Esophagus muscularis mucosa (tissue), 4 donors: ENCODE measurements at regions not wholly inside any gene's neighbourhood (a gene's known extent, or its start where the extent isn't known, plus 50 kb on each side); places are given as distances from the start of the nearest gene placed in this dataset.

Experiments used
- DNase-seq: peaks from one replicate; pipeline ENCODE4 v3.0.0-alpha.2; 2017; ENCODE audit errors: extremely low spot score
- H3K27ac ChIP-seq, 4 donors: fragments of 200-600 bp; sonication (generic); replicated peaks in 1 of 4; 1 replicate in 3 of 4; 2 replicates in 1 of 4; pipeline ENCODE4 v1.5.1; 2016 to 2019; ENCODE audit warnings: mild to moderate bottlenecking in 1 of 4
- H3K27me3 ChIP-seq, 4 donors: fragments of 200-600 bp; sonication (generic); one replicate each; pipeline versions ENCODE4 v1.5.1 to v1.6.0; 2016 to 2019
- H3K36me3 ChIP-seq, 4 donors: fragments of 200-600 bp; sonication (generic); one replicate each; pipeline ENCODE4 v1.5.1; 2016 to 2019
- H3K4me1 ChIP-seq, 4 donors: fragments of 200-600 bp; sonication (generic); one replicate each; pipeline ENCODE4 v1.5.1; 2016 to 2019
- H3K4me3 ChIP-seq, 4 donors: fragments of 200-600 bp; sonication (generic); 1 replicate in 2 of 4; 2 replicates in 2 of 4; pipeline ENCODE4 v1.5.1; 2016 to 2019; ENCODE audit warnings: mild to moderate bottlenecking in 4 of 4, moderate library complexity in 1 of 4
- H3K9me3 ChIP-seq, 4 donors: fragments of 200-600 bp; sonication (generic); 1 replicate in 3 of 4; 2 replicates in 1 of 4; pipeline ENCODE4 v1.5.1; 2016 to 2019
- EP300 ChIP-seq: sonication (generic); formaldehyde crosslinking; IDR thresholded peaks from one replicate; pipeline ENCODE4 v1.6.1; 2017; ENCODE audit warnings: antibody characterized with exemption
- POLR2A ChIP-seq: fragments of 450-650 bp; IDR thresholded peaks from one replicate; pipeline ENCODE4 v1.6.1; 2017; ENCODE audit warnings: antibody characterized with exemption, moderate library complexity, mild to moderate bottlenecking, low read depth
- POLR2AphosphoS5 ChIP-seq, 2 donors: sonication (generic); formaldehyde crosslinking; IDR thresholded peaks; one replicate each; pipeline ENCODE4 v1.6.1; 2017; ENCODE audit warnings: antibody characterized with exemption in 2 of 2
- WGBS: methylation state at CpG from one replicate; pipeline ENCODE4 v1.1.5; 2018; 5-methylcytosine and 5-hydroxymethylcytosine counted together
- intact Hi-C: fragments of 100-400 bp; cut with DNase I; formaldehyde crosslinking; loops from one replicate; pipeline ENCODE4 v1.15.1; 2023
- TF ChIP-seq, protein P1 (sequence below), 3 experiments: fragments of 200-600 bp in 2 of 3; fragments of 450-650 bp in 1 of 3; sonication (generic) in 2 of 3; IDR thresholded peaks; one replicate each; pipeline ENCODE4 v1.5.1; 2017 to 2019; ENCODE audit warnings: antibody characterized with exemption in 3 of 3, mild to moderate bottlenecking in 2 of 3, moderate library complexity in 1 of 3

DNA sequence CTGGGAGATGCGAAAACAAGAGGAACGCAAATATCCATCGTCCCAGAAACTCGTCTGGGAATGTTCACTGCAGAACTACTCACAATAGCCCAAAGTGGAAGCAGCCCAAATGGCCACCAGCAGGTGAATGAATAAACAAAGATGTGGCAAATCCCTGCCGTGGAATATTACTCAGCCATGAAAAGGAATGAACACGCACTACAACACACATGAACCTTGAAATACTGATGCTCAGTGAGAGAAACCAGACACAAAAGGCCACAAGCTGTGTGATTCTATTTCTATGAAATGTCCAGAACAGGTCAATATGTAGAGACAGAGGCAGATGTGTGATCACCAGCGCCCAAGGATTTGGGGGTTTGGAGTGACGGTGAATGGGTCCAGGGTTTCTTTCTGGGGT lies 169.8 kb downstream of the IRF8 start:
- H3K27me3 ChIP-seq, result no peaks in the 10 kb centered on the region

DNA sequence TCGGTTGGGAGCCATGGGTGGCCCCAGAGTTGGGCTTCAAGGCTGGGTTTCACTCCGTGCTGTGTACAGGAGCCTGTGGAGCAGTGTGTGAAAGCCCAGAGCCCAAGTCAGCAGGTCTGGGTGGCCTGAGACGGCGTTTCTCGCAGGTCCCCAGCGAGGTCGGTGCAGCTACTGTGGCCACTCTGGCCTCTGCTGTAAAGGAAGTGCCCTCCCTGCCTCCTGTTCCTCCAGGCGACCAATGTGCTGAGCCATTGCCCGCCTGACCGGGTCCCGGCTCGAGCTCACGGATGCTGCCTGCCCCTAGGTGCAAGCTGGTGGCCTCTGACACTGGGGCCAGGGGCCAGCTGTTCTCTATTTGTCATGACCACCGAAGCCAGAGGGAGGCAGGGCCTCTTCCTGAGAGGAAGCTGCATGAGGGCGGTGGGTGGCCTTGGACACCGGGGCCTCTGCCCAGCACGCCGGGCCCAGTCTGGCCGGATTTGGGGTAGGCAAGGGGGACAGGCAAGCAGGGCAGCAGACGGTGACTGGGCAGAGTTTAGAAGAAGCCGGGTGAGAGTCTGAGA lies 170.9 kb downstream of the IRF8 start:
- TF ChIP-seq, protein P1, sequence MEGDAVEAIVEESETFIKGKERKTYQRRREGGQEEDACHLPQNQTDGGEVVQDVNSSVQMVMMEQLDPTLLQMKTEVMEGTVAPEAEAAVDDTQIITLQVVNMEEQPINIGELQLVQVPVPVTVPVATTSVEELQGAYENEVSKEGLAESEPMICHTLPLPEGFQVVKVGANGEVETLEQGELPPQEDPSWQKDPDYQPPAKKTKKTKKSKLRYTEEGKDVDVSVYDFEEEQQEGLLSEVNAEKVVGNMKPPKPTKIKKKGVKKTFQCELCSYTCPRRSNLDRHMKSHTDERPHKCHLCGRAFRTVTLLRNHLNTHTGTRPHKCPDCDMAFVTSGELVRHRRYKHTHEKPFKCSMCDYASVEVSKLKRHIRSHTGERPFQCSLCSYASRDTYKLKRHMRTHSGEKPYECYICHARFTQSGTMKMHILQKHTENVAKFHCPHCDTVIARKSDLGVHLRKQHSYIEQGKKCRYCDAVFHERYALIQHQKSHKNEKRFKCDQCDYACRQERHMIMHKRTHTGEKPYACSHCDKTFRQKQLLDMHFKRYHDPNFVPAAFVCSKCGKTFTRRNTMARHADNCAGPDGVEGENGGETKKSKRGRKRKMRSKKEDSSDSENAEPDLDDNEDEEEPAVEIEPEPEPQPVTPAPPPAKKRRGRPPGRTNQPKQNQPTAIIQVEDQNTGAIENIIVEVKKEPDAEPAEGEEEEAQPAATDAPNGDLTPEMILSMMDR (IDR thresholded peaks at IDR 0.05), result no peak
- TF ChIP-seq POLR2AphosphoS5 (IDR thresholded peaks at IDR 0.05), result no peak
- no peak for TF ChIP-seq EP300
- TF ChIP-seq POLR2A, result no peak
- Histone ChIP-seq H3K4me3 (no peak overlapping the region), H3K9me3 (no peaks in the 10 kb centered on the region), H3K36me3 (no peaks in the 10 kb centered on the region), H3K27ac (no peak overlapping the region), H3K4me1 (peaks cover 0 to 33% (median 8%) of the 10 kb centered on the region in 4 donors), H3K27me3 (no peaks in the 10 kb centered on the region)
- DNase-seq, result no peak
- 60% methylated on average over 7 of the region's 21 CpGs for WGBS
- intact Hi-C loops, result loop anchor here (10.0 kb wide), 1 partner anchor 145 kb away; no protein-coding TSS in a partner anchor

More for the DNA sequence above, 169.8 kb downstream of the IRF8 start:
- WGBS, result 95% methylated on average over 8 of the region's 8 CpGs
- intact Hi-C loops, result no loop called here
- DNase-seq, result no peak
- peaks cover 0 to 33% (median 16%) of the 10 kb centered on the region in 4 donors for H3K4me1 ChIP-seq
- no peak overlapping the region for H3K4me3 ChIP-seq
- H3K9me3 ChIP-seq, result no peaks in the 10 kb centered on the region
- no peak overlapping the region for H3K27ac ChIP-seq
- TF ChIP-seq POLR2AphosphoS5 (IDR thresholded peaks at IDR 0.05), result no peak
- no peak for TF ChIP-seq EP300
- TF ChIP-seq, protein P1 (IDR thresholded peaks at IDR 0.05), result no peak
- TF ChIP-seq POLR2A, result no peak
- H3K36me3 ChIP-seq, result no peaks in the 10 kb centered on the region

DNA sequence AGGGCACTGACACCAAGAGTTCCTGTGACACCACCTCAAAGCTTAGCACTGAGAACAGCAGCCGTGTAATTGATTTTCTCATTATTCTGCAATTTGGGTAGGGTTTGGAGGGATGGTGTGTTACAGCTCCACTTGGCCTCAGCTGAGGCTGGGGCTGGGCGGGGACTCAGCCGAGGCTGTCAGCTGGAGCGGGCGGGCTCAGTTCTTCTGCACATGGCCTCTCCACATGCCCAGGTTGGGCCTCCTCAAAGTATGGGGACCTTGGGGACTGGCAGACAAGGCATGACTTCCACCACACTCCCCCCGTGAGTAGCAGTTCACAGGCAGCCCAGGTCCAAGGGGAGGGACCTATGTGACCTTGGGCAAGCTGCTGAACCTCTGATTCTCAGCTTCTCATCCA lies 171.5 kb downstream of the IRF8 start:
- Histone ChIP-seq H3K36me3 (no peaks in the 10 kb centered on the region), H3K27me3 (no peaks in the 10 kb centered on the region), H3K9me3 (no peaks in the 10 kb centered on the region), H3K4me3 (no peak overlapping the region), H3K27ac (no peak overlapping the region), H3K4me1 (peaks cover 0 to 29% (median 8%) of the 10 kb centered on the region in 4 donors)
- TF ChIP-seq, protein P1 (IDR thresholded peaks at IDR 0.05), result no peak
- TF ChIP-seq POLR2A, result no peak
- no peak for TF ChIP-seq EP300
- TF ChIP-seq POLR2AphosphoS5 (IDR thresholded peaks at IDR 0.05), result no peak
- intact Hi-C loops, result loop anchor here (10.0 kb wide), 1 partner anchor 144 kb away; no protein-coding TSS in a partner anchor
- WGBS, result 60% methylated on average over 4 of the region's 6 CpGs
- no peak for DNase-seq

GRCh38 chr16:86070971-86071370 lies 172.0 kb downstream of the IRF8 start:
- Histone ChIP-seq H3K9me3 (no peaks in the 10 kb centered on the region), H3K4me1 (peaks cover 0 to 25% (median 8%) of the 10 kb centered on the region in 4 donors), H3K27ac (no peak overlapping the region), H3K36me3 (no peaks in the 10 kb centered on the region), H3K4me3 (no peak overlapping the region), H3K27me3 (no peaks in the 10 kb centered on the region)
- TF ChIP-seq POLR2A, result no peak
- no peak for TF ChIP-seq POLR2AphosphoS5 (IDR thresholded peaks at IDR 0.05)
- TF ChIP-seq, protein P1 (IDR thresholded peaks at IDR 0.05), result no peak
- TF ChIP-seq EP300, result no peak
- intact Hi-C loops, result loop anchor here (10.0 kb wide), 1 partner anchor 144 kb away; no protein-coding TSS in a partner anchor
- 86% methylated on average over 5 of the region's 7 CpGs for WGBS
- DNase-seq, result no peak
